ENCODE measurements at regions not wholly inside any gene's neighbourhood (a gene's known extent, or its start where the extent isn't known, plus 50 kb on each side); places are given as distances from the start of the nearest gene placed in this dataset.

GRCh38 chr9:134971196-134971595 lies 53.5 kb upstream of the FCN1 start:
- TF ChIP-seq GATA3 (IDR thresholded peaks at IDR 0.05; ENCODE audit: low read depth, low read length) (no peak), GATA2 (IDR thresholded peaks at IDR 0.05; ENCODE audit: low read depth, low read length) (no peak)

Data from SH-SY5Y (cell line).